ENCODE measurements at regions not wholly inside any gene's neighbourhood (a gene's known extent, or its start where the extent isn't known, plus 50 kb on each side); places are given as distances from the start of the nearest gene placed in this dataset.

GRCh38 chr1:232891656-232892317, 58.6 kb upstream of the NTPCR start:
- Mint-ChIP-seq H3K4me1 (ENCODE audit: low read depth, unreplicated experiment) (no peaks in the 10 kb centered on the region), H3K27me3 (ENCODE audit: unreplicated experiment) (no peaks in the 10 kb centered on the region), H3K9me3 (ENCODE audit: unreplicated experiment) (no peaks in the 10 kb centered on the region), H3K36me3 (ENCODE audit: unreplicated experiment) (peaks cover 6% of the 10 kb centered on the region), H3K27ac (ENCODE audit: unreplicated experiment) (no peak overlapping the region), H3K4me3 (ENCODE audit: unreplicated experiment) (no peak overlapping the region)
- no peak for DNase-seq
- no peak for TF ChIP-seq CTCF (IDR thresholded peaks at IDR 0.05; ENCODE audit: partially characterized antibody, unreplicated experiment)

GRCh38 chr1:232893481-232894313, 56.7 kb upstream of the NTPCR start:
- no peak overlapping the region for H3K4me3 Mint-ChIP-seq (ENCODE audit: unreplicated experiment)
- no peak for DNase-seq
- no peak for TF ChIP-seq CTCF (IDR thresholded peaks at IDR 0.05; ENCODE audit: partially characterized antibody, unreplicated experiment)
- H3K27me3 Mint-ChIP-seq (ENCODE audit: unreplicated experiment), result no peaks in the 10 kb centered on the region
- no peak overlapping the region for H3K27ac Mint-ChIP-seq (ENCODE audit: unreplicated experiment)
- H3K9me3 Mint-ChIP-seq (ENCODE audit: unreplicated experiment), result no peaks in the 10 kb centered on the region
- peaks cover 6% of the 10 kb centered on the region for H3K36me3 Mint-ChIP-seq (ENCODE audit: unreplicated experiment)
- no peaks in the 10 kb centered on the region for H3K4me1 Mint-ChIP-seq (ENCODE audit: low read depth, unreplicated experiment)

GRCh38 chr1:232894436-232894835, 56.0 kb upstream of the NTPCR start:
- no peak for DNase-seq
- no peak overlapping the region for H3K27ac Mint-ChIP-seq (ENCODE audit: unreplicated experiment)
- no peaks in the 10 kb centered on the region for H3K9me3 Mint-ChIP-seq (ENCODE audit: unreplicated experiment)
- peaks cover 6% of the 10 kb centered on the region for H3K36me3 Mint-ChIP-seq (ENCODE audit: unreplicated experiment)
- no peak for TF ChIP-seq CTCF (IDR thresholded peaks at IDR 0.05; ENCODE audit: partially characterized antibody, unreplicated experiment)
- H3K4me3 Mint-ChIP-seq (ENCODE audit: unreplicated experiment), result no peak overlapping the region
- H3K4me1 Mint-ChIP-seq (ENCODE audit: low read depth, unreplicated experiment), result no peaks in the 10 kb centered on the region
- no peaks in the 10 kb centered on the region for H3K27me3 Mint-ChIP-seq (ENCODE audit: unreplicated experiment)

GRCh38 chr1:232897949-232898465, 52.4 kb upstream of the NTPCR start:
- no peak for TF ChIP-seq CTCF (IDR thresholded peaks at IDR 0.05; ENCODE audit: partially characterized antibody, unreplicated experiment)
- no peak overlapping the region for H3K27ac Mint-ChIP-seq (ENCODE audit: unreplicated experiment)
- H3K27me3 Mint-ChIP-seq (ENCODE audit: unreplicated experiment), result no peaks in the 10 kb centered on the region
- no peak overlapping the region for H3K4me3 Mint-ChIP-seq (ENCODE audit: unreplicated experiment)
- H3K9me3 Mint-ChIP-seq (ENCODE audit: unreplicated experiment), result peaks cover 2% of the 10 kb centered on the region
- peaks cover 2% of the 10 kb centered on the region for H3K4me1 Mint-ChIP-seq (ENCODE audit: low read depth, unreplicated experiment)
- no peak for DNase-seq
- H3K36me3 Mint-ChIP-seq (ENCODE audit: unreplicated experiment), result peaks cover 6% of the 10 kb centered on the region

- Mint-ChIP-seq H3K4me1 (ENCODE audit: low read depth, unreplicated experiment) (peaks cover 2% of the 10 kb centered on the region), H3K9me3 (ENCODE audit: unreplicated experiment) (peaks cover 2% of the 10 kb centered on the region), H3K36me3 (ENCODE audit: unreplicated experiment) (no peaks in the 10 kb centered on the region), H3K4me3 (ENCODE audit: unreplicated experiment) (no peak overlapping the region), H3K27me3 (ENCODE audit: unreplicated experiment) (no peaks in the 10 kb centered on the region), H3K27ac (ENCODE audit: unreplicated experiment) (no peak overlapping the region)
- DNase-seq, result no peak
- no peak for TF ChIP-seq CTCF (IDR thresholded peaks at IDR 0.05; ENCODE audit: partially characterized antibody, unreplicated experiment)
Observed at GRCh38 chr1:232899268-232899667, 51.1 kb upstream of the NTPCR start.

Measured in glutamatergic neuron (in vitro differentiated cells).